ENCODE measurements at regions not wholly inside any gene's neighbourhood (a gene's known extent, or its start where the extent isn't known, plus 50 kb on each side); places are given as distances from the start of the nearest gene placed in this dataset.

- Histone ChIP-seq H3K36me3 (ENCODE audit: control insufficient read depth, insufficient read depth, low read length) (no peaks in the 10 kb centered on the region), H3K4me3 (ENCODE audit: low read depth, low read length) (no peak overlapping the region), H3K27me3 (ENCODE audit: control insufficient read depth, insufficient read depth, low read length) (no peaks in the 10 kb centered on the region)
- TF ChIP-seq, protein P1, sequence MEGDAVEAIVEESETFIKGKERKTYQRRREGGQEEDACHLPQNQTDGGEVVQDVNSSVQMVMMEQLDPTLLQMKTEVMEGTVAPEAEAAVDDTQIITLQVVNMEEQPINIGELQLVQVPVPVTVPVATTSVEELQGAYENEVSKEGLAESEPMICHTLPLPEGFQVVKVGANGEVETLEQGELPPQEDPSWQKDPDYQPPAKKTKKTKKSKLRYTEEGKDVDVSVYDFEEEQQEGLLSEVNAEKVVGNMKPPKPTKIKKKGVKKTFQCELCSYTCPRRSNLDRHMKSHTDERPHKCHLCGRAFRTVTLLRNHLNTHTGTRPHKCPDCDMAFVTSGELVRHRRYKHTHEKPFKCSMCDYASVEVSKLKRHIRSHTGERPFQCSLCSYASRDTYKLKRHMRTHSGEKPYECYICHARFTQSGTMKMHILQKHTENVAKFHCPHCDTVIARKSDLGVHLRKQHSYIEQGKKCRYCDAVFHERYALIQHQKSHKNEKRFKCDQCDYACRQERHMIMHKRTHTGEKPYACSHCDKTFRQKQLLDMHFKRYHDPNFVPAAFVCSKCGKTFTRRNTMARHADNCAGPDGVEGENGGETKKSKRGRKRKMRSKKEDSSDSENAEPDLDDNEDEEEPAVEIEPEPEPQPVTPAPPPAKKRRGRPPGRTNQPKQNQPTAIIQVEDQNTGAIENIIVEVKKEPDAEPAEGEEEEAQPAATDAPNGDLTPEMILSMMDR (IDR thresholded peaks at IDR 0.05; ENCODE audit: insufficient read depth, low read length, poor library complexity, severe bottlenecking), result no peak
- no peak for DNase-seq (ENCODE audit: low read depth)
Measured at GRCh38 chr1:168903237-168903830, 174.3 kb upstream of the DPT start.

DNA sequence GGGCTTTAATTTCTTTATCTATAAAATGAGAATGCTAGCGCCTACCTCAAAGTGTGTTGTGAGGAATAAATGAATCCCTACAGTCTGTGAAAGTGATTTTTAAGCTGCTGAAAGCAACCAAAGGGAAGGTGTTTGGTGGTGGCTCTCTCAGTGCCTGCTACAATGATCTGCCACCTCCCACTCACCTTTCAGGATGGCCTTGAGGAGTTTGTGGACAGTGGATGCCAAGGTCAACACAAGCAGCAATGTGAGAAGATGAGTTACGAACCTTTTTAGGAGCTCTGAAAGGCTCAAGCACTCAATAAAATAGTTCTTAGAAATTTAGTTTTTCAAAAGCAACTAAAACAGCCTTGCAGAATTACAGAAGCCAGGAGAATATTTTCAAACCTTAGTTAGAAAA, 176.6 kb upstream of the DPT start:
- Histone ChIP-seq H3K27me3 (ENCODE audit: control insufficient read depth, insufficient read depth, low read length) (no peaks in the 10 kb centered on the region), H3K4me3 (ENCODE audit: low read depth, low read length) (no peak overlapping the region), H3K36me3 (ENCODE audit: control insufficient read depth, insufficient read depth, low read length) (no peaks in the 10 kb centered on the region)
- TF ChIP-seq, protein P1 (IDR thresholded peaks at IDR 0.05; ENCODE audit: insufficient read depth, low read length, poor library complexity, severe bottlenecking), result no peak
- DNase-seq (ENCODE audit: low read depth), result no peak

DNA sequence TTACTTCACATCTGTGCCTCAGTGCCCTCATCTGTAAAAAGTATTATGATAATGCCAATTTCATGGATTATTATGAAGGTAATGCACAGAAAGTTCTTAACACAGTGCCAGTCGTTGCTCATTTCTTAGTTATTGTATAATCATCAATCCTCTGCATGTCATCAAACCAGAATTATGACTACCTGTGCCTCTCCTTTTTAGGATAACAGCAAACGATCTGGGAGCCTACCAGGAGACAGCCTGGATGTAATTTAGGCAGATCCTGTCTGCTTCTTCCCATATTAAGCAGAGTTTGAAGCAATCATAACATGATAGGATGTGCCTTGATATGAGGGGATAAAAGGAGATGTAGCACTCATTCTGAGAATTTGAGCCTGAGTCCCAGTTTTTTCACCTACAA, 177.4 kb upstream of the DPT start:
- H3K4me3 ChIP-seq (ENCODE audit: low read depth, low read length), result no peak overlapping the region

GRCh38 chr1:168907053-168907452, 178.0 kb upstream of the DPT start:
- H3K36me3 ChIP-seq (ENCODE audit: control insufficient read depth, insufficient read depth, low read length), result no peaks in the 10 kb centered on the region
- TF ChIP-seq, protein P1 (IDR thresholded peaks at IDR 0.05; ENCODE audit: insufficient read depth, low read length, poor library complexity, severe bottlenecking), result no peak
- DNase-seq (ENCODE audit: low read depth), result peak; percentile 10
- H3K27me3 ChIP-seq (ENCODE audit: control insufficient read depth, insufficient read depth, low read length), result no peaks in the 10 kb centered on the region
- no peak overlapping the region for H3K4me3 ChIP-seq (ENCODE audit: low read depth, low read length)

More for the DNA sequence above, 177.4 kb upstream of the DPT start:
- DNase-seq (ENCODE audit: low read depth), result no peak
- TF ChIP-seq, protein P1 (IDR thresholded peaks at IDR 0.05; ENCODE audit: insufficient read depth, low read length, poor library complexity, severe bottlenecking), result no peak
- no peaks in the 10 kb centered on the region for H3K36me3 ChIP-seq (ENCODE audit: control insufficient read depth, insufficient read depth, low read length)
- no peaks in the 10 kb centered on the region for H3K27me3 ChIP-seq (ENCODE audit: control insufficient read depth, insufficient read depth, low read length)

- no peaks in the 10 kb centered on the region for H3K36me3 ChIP-seq (ENCODE audit: control insufficient read depth, insufficient read depth, low read length)
- TF ChIP-seq, protein P1 (IDR thresholded peaks at IDR 0.05; ENCODE audit: insufficient read depth, low read length, poor library complexity, severe bottlenecking), result no peak
- no peak for DNase-seq (ENCODE audit: low read depth)
- H3K4me3 ChIP-seq (ENCODE audit: low read depth, low read length), result no peak overlapping the region
- no peaks in the 10 kb centered on the region for H3K27me3 ChIP-seq (ENCODE audit: control insufficient read depth, insufficient read depth, low read length)
Measured at GRCh38 chr1:168907786-168908348, 178.9 kb upstream of the DPT start.

DNA sequence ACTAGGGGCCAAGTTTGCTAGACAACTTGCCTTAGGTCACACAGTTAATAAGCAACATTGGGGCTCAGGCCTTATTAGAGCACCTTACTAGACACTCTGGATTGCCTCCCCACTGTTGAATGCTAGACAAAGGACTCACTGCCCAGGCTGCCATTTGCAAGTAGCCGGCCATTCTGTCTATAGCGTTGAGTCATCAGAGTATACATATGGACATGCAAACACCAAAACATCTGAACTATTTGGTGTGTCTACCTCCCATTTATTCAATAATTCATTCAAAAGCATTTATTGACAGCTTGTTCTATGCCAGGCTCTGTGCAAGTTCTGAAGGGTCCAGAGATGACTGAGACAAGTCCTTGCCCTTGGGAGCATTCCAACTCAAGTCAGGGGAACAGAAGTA, 181.4 kb upstream of the DPT start:
- TF ChIP-seq, protein P1 (IDR thresholded peaks at IDR 0.05; ENCODE audit: insufficient read depth, low read length, poor library complexity, severe bottlenecking), result no peak
- no peak overlapping the region for H3K4me3 ChIP-seq (ENCODE audit: low read depth, low read length)
- no peaks in the 10 kb centered on the region for H3K36me3 ChIP-seq (ENCODE audit: control insufficient read depth, insufficient read depth, low read length)
- DNase-seq (ENCODE audit: low read depth), result no peak
- H3K27me3 ChIP-seq (ENCODE audit: control insufficient read depth, insufficient read depth, low read length), result no peaks in the 10 kb centered on the region
